HCT116 (cell line): ENCODE measurements at regions not wholly inside any gene's neighbourhood (a gene's known extent, or its start where the extent isn't known, plus 50 kb on each side); places are given as distances from the start of the nearest gene placed in this dataset.

ENCODE experiments used
- CEBPB ChIP-seq: IDR thresholded peaks from 2 replicates; pipeline ENCODE4 v1.6.1; 2012; ENCODE audit warnings: low read depth
- CTCF ChIP-seq, 3 experiments: fragments of 200-600 bp in 1 of 3; sonication (generic) in 1 of 3; IDR thresholded peaks in 2 of 3; conservative IDR thresholded peaks in 1 of 3; 2 replicates each; pipeline ENCODE4 v1.5.1; 2012 to 2017; ENCODE audit warnings: low read depth in 2 of 3, low read length in 2 of 3, antibody characterized with exemption in 1 of 3, borderline replicate concordance in 1 of 3, control low read depth in 1 of 3, mild to moderate bottlenecking in 1 of 3, mixed read lengths in 1 of 3, mixed run types in 1 of 3, moderate library complexity in 1 of 3; ENCODE audit not compliant: insufficient read depth in 1 of 3
- EGR1 ChIP-seq: IDR thresholded peaks from 2 replicates; pipeline ENCODE4 v1.6.1; 2012; ENCODE audit warnings: low read depth
- EZH2 ChIP-seq: fragments of 200-600 bp; sonication (generic); IDR thresholded peaks from 2 replicates; pipeline ENCODE4 v1.6.1; 2017; ENCODE audit warnings: antibody characterized with exemption, mixed run types
- EZH2phosphoT487 ChIP-seq: fragments of 200-600 bp; IDR thresholded peaks from 2 replicates; pipeline ENCODE4 v1.6.1; 2018; ENCODE audit warnings: antibody characterized with exemption, borderline replicate concordance
- POLR2A ChIP-seq: IDR thresholded peaks from 2 replicates; pipeline ENCODE4 v1.7.0; 2011; ENCODE audit warnings: borderline replicate concordance; ENCODE audit not compliant: insufficient read depth, insufficient read length; ENCODE audit errors: extremely low read depth
- POLR2AphosphoS5 ChIP-seq: IDR thresholded peaks from 2 replicates; pipeline ENCODE4 v1.6.1; 2011; ENCODE audit warnings: mild to moderate bottlenecking, low read depth, low read length, moderate library complexity

GRCh38 chr5:125034331-125034730 is 287.9 kb upstream of the ZNF608 start:
- TF ChIP-seq CTCF (IDR thresholded peaks at IDR 0.05 in 2 of 3, conservative IDR thresholded peaks at IDR 0.05 in 1 of 3; ENCODE audit: borderline replicate concordance in 1 of 3, insufficient read depth in 1 of 3, low read depth in 2 of 3, low read length in 2 of 3) (no peak), POLR2AphosphoS5 (no peak), EGR1 (no peak), EZH2phosphoT487 (no peak), CEBPB (no peak), EZH2 (no peak), POLR2A (no peak)
